Peyer's patch (tissue), 4 donors: ENCODE measurements at regions not wholly inside any gene's neighbourhood (a gene's known extent, or its start where the extent isn't known, plus 50 kb on each side); places are given as distances from the start of the nearest gene placed in this dataset.

Source experiments
- DNase-seq, 3 donors: peaks; one replicate each; pipeline ENCODE4 v3.0.0-alpha.2; 2017 to 2019
- H3K27ac ChIP-seq, 4 donors: fragments of 200-600 bp; sonication (generic); one replicate each; pipeline ENCODE4 v1.5.1; 2016 to 2019
- H3K27me3 ChIP-seq, 2 donors: fragments of 200-600 bp; sonication (generic); one replicate each; pipeline ENCODE4 v1.5.1; 2019
- H3K36me3 ChIP-seq, 3 donors: fragments of 200-600 bp; sonication (generic); one replicate each; pipeline ENCODE4 v1.5.1; 2016 to 2019
- H3K4me1 ChIP-seq, 4 donors: fragments of 200-600 bp; sonication (generic); one replicate each; pipeline ENCODE4 v1.5.1; 2016 to 2019
- H3K4me3 ChIP-seq, 4 donors: fragments of 200-600 bp; sonication (generic); 1 replicate in 3 of 4; 2 replicates in 1 of 4; pipeline ENCODE4 v1.5.1; 2016 to 2019; ENCODE audit warnings: mild to moderate bottlenecking in 1 of 4
- H3K9me3 ChIP-seq, 4 donors: fragments of 200-600 bp; sonication (generic); one replicate each; pipeline ENCODE4 v1.5.1; 2016 to 2019; ENCODE audit warnings: mild to moderate bottlenecking in 1 of 4
- CTCF ChIP-seq, 6 experiments: fragments of 450-650 bp in 4 of 6; fragments of 200-600 bp in 2 of 6; sonication (generic) in 1 of 6; IDR thresholded peaks; one replicate each; pipeline ENCODE4 v1.5.1; 2017 to 2019; ENCODE audit warnings: antibody characterized with exemption in 6 of 6, mild to moderate bottlenecking in 3 of 6, moderate library complexity in 1 of 6
- POLR2A ChIP-seq, 2 donors: fragments of 450-650 bp; IDR thresholded peaks; one replicate each; pipeline ENCODE4 v1.5.1; 2017; ENCODE audit warnings: antibody characterized with exemption in 2 of 2, mild to moderate bottlenecking in 2 of 2, moderate library complexity in 2 of 2

- Histone ChIP-seq H3K27ac (peak overlapping the region; percentile 22 to 60 (median 52)), H3K4me3 (no peak overlapping the region), H3K27me3 (no peaks in the 10 kb centered on the region), H3K9me3 (no peaks in the 10 kb centered on the region), H3K4me1 (peaks cover 0 to 14% (median 0%) of the 10 kb centered on the region in 4 donors), H3K36me3 (no peaks in the 10 kb centered on the region)
- DNase-seq = no peak
- TF ChIP-seq POLR2A (IDR thresholded peaks at IDR 0.05) (no peak), CTCF (IDR thresholded peaks at IDR 0.05) (no peak)
Measured at GRCh38 chr21:38984568-38984967, 178.8 kb downstream of the ETS2 start.

DNA sequence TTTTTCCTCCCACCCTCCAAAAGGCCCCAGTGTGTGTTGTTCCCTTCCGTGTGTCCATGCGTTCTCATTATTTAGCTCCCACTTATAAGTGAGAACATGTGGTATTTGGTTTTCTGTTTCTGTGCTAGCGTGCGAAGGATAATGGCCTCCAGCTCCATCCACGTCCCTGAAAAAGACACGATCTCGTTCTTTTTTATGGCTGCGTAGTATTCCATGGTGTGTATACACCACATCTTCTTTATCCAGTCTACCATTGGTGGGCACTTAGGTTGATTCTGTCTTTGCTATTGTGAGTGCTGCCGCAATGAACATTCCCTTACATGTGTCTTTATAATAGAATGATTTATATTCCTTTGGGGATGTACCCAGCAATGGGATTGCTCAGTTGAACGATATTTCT, 177.8 kb downstream of the ETS2 start:
- H3K9me3 ChIP-seq = no peaks in the 10 kb centered on the region
- no peak overlapping the region for H3K4me3 ChIP-seq
- TF ChIP-seq POLR2A (IDR thresholded peaks at IDR 0.05) (no peak), CTCF (IDR thresholded peaks at IDR 0.05) (no peak)
- H3K4me1 ChIP-seq = peaks cover 0 to 9% (median 0%) of the 10 kb centered on the region in 4 donors
- no peaks in the 10 kb centered on the region for H3K27me3 ChIP-seq
- no peak for DNase-seq
- no peaks in the 10 kb centered on the region for H3K36me3 ChIP-seq
- H3K27ac ChIP-seq = no peak overlapping the region

DNA sequence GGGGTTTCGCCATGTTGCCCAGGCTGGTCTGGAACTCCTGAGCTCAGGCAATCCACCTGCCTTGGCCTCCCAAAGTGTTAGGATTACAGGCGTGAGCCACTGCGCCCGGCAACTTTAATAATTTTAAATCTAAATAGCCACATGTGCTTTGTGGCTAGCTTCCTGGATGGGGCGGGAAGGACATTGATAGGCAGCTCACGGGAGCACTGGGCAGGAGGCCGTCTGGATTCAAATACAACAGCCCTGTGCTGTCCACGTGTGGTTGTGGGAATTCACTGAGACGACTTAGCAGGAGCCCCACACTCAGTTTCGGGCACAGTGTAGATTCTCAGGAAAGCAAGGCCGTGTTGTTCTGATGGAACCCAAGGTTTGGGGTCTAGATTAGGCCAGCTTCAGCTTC, 177.1 kb downstream of the ETS2 start:
- TF ChIP-seq CTCF (IDR thresholded peaks at IDR 0.05) (no peak), POLR2A (IDR thresholded peaks at IDR 0.05) (no peak)
- Histone ChIP-seq H3K4me1 (peaks cover 0 to 9% (median 0%) of the 10 kb centered on the region in 4 donors), H3K9me3 (no peaks in the 10 kb centered on the region), H3K4me3 (no peak overlapping the region), H3K27me3 (no peaks in the 10 kb centered on the region), H3K27ac (no peak overlapping the region), H3K36me3 (no peaks in the 10 kb centered on the region)
- no peak for DNase-seq

GRCh38 chr21:38982096-38982495, 176.4 kb downstream of the ETS2 start:
- TF ChIP-seq CTCF (IDR thresholded peaks at IDR 0.05) (no peak), POLR2A (IDR thresholded peaks at IDR 0.05) (no peak)

DNA sequence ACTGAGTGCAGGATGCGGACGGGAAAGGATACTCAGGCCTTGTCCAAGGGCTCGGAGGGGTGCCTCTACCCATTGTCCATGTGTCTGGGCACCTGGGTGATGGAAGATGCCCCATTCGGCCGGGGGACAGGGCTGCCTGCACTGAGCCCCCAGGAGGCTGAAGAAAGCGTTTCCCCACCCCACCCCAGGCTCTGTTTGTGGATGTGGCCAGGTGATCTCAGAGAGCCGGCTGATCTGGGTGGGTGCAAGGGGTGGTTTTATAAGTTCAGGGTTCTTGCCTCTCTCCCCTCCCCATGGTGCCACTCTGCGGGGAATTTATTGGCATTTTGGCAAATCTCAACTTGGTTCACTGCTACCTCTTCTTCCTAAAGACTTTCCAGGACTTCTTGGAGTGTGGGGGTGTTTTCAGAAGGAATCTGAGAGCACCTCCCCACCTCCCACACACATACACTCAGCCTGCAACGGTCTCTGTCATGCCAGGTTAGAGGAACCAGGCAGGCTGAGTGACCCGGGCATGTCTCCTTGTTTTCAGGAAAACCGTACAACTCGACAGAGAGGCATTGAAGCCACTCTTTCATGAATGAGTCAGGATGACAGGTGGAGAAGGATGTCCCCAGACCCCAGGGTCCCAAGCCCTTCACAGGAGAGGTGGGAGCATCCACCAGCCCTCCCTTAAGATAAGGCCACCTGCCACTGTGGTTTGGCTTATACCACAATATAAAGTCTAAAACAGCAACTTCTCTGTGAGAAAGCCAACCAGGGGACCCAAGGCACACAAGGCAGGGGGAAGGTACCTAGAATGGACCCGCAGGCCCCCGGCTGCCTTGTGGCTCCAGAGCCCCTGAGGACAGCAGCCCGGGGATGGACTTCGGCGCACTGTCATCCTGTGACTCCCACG, 174.9 kb downstream of the ETS2 start:
- Histone ChIP-seq H3K36me3 (no peaks in the 10 kb centered on the region), H3K27ac (no peak overlapping the region), H3K27me3 (no peaks in the 10 kb centered on the region), H3K4me3 (no peak overlapping the region), H3K9me3 (no peaks in the 10 kb centered on the region), H3K4me1 (peaks cover 0 to 9% (median 0%) of the 10 kb centered on the region in 4 donors)
- DNase-seq = no peak
- no peak for TF ChIP-seq CTCF (IDR thresholded peaks at IDR 0.05)
- TF ChIP-seq POLR2A (IDR thresholded peaks at IDR 0.05) = no peak

More at GRCh38 chr21:38982096-38982495, 176.4 kb downstream of the ETS2 start:
- Histone ChIP-seq H3K4me1 (peaks cover 0 to 9% (median 0%) of the 10 kb centered on the region in 4 donors), H3K36me3 (no peaks in the 10 kb centered on the region), H3K9me3 (no peaks in the 10 kb centered on the region), H3K27me3 (no peaks in the 10 kb centered on the region), H3K4me3 (no peak overlapping the region), H3K27ac (no peak overlapping the region)
- no peak for DNase-seq
